GM23248 (cell line): ENCODE measurements at regions not wholly inside any gene's neighbourhood (a gene's known extent, or its start where the extent isn't known, plus 50 kb on each side); places are given as distances from the start of the nearest gene placed in this dataset.

ENCODE experiments used
- DNase-seq: peaks from one replicate; pipeline ENCODE4 v3.0.0-alpha.2; 2015
- H2AFZ ChIP-seq: fragments of 200-600 bp; sonication (generic); 2 replicates; pipeline ENCODE4 v1.6.1; 2016; ENCODE audit warnings: antibody characterized with exemption
- H3F3A ChIP-seq: fragments of 200-600 bp; sonication (generic); 2 replicates; pipeline ENCODE4 v1.6.1; 2016; ENCODE audit warnings: mild to moderate bottlenecking, antibody characterized with exemption, mixed run types; ENCODE audit not compliant: insufficient read depth
- H3K27ac ChIP-seq: fragments of 200-600 bp; sonication (generic); 2 replicates; pipeline ENCODE4 v1.5.1; 2016; ENCODE audit warnings: mild to moderate bottlenecking
- H3K27me3 ChIP-seq: fragments of 200-600 bp; sonication (generic); replicated peaks from 2 replicates; pipeline ENCODE4 v1.6.1; 2016; ENCODE audit warnings: mild to moderate bottlenecking; ENCODE audit not compliant: insufficient read depth
- H3K36me3 ChIP-seq: fragments of 200-600 bp; sonication (generic); 2 replicates; pipeline ENCODE4 v1.6.1; 2016; ENCODE audit warnings: low read depth, mild to moderate bottlenecking
- H3K4me1 ChIP-seq: fragments of 200-600 bp; sonication (generic); 2 replicates; pipeline ENCODE4 v1.6.1; 2016; ENCODE audit warnings: mild to moderate bottlenecking; ENCODE audit not compliant: insufficient read depth
- H3K4me2 ChIP-seq: fragments of 200-600 bp; sonication (generic); one replicate; pipeline ENCODE4 v1.6.1; 2016; ENCODE audit warnings: mild to moderate bottlenecking; ENCODE audit not compliant: unreplicated experiment
- H3K4me3 ChIP-seq: fragments of 200-600 bp; sonication (generic); 2 replicates; pipeline ENCODE4 v1.5.1; 2016; ENCODE audit warnings: mild to moderate bottlenecking
- H3K79me2 ChIP-seq: fragments of 200-600 bp; sonication (generic); 2 replicates; pipeline ENCODE4 v1.6.1; 2016; ENCODE audit warnings: mild to moderate bottlenecking; ENCODE audit not compliant: insufficient read depth
- H3K9ac ChIP-seq: fragments of 200-600 bp; sonication (generic); 2 replicates; pipeline ENCODE4 v1.6.1; 2016; ENCODE audit warnings: mild to moderate bottlenecking
- H3K9me2 ChIP-seq: fragments of 200-600 bp; sonication (generic); 2 replicates; pipeline ENCODE4 v1.6.1; 2016; ENCODE audit warnings: mixed run types, mild to moderate bottlenecking, moderate library complexity; ENCODE audit not compliant: insufficient read depth
- H3K9me3 ChIP-seq: fragments of 200-600 bp; sonication (generic); one replicate; pipeline ENCODE4 v1.6.1; 2017; ENCODE audit warnings: low read depth
- H4K20me1 ChIP-seq: fragments of 200-600 bp; sonication (generic); 2 replicates; pipeline ENCODE4 v1.6.0; 2016; ENCODE audit not compliant: insufficient read depth
- EZH2 ChIP-seq: fragments of 200-600 bp; sonication (generic); IDR thresholded peaks from 2 replicates; pipeline ENCODE4 v1.6.1; 2018; ENCODE audit warnings: antibody characterized with exemption, mild to moderate bottlenecking; ENCODE audit not compliant: insufficient read depth, poor library complexity, severe bottlenecking
- EZH2phosphoT487 ChIP-seq: fragments of 200-600 bp; sonication (generic); IDR thresholded peaks from 2 replicates; pipeline ENCODE4 v1.6.1; 2018; ENCODE audit warnings: antibody characterized with exemption, moderate library complexity, mild to moderate bottlenecking, low read depth; ENCODE audit not compliant: insufficient read depth
- WGBS, 2 experiments: methylation state at CpG; one replicate each; pipeline ENCODE4 v1.1.6; 2015 to 2017; ENCODE audit warnings: low lambda C conversion rate in 2 of 2, low coverage in 1 of 2; ENCODE audit errors: missing lambda C conversion rate in 2 of 2; 5-methylcytosine and 5-hydroxymethylcytosine counted together
- in situ Hi-C: fragments of 300-500 bp; cut with MboI; formaldehyde crosslinking; loops from 2 replicates; pipeline ENCODE4 v1.15.0; 2020

GRCh38 chr6:27575594-27576361 is 102.9 kb upstream of the ZNF184 start:
- H3K9me2 ChIP-seq = no peaks in the 10 kb centered on the region
- no peak overlapping the region for H3K9ac ChIP-seq
- no peaks in the 10 kb centered on the region for H3K9me3 ChIP-seq
- H4K20me1 ChIP-seq = no peaks in the 10 kb centered on the region
- no peak for TF ChIP-seq EZH2phosphoT487
- TF ChIP-seq EZH2 = no peak
- H3K27ac ChIP-seq = no peak overlapping the region
- no peak for DNase-seq
- in situ Hi-C loops = no loop called here
- H3K4me1 ChIP-seq = no peaks in the 10 kb centered on the region
- no peak overlapping the region for H2AFZ ChIP-seq
- no peak overlapping the region for H3K4me3 ChIP-seq
- H3K79me2 ChIP-seq = no peaks in the 10 kb centered on the region
- H3K36me3 ChIP-seq = no peaks in the 10 kb centered on the region
- 0 out of 2 replicates have a peak, but pooled peaks cover 7% of the 10 kb centered on the region for H3K27me3 ChIP-seq
- WGBS, 2 experiments = 36 to 43% methylated on average over 10 of the region's 10 CpGs
- no peaks in the 10 kb centered on the region for H3F3A ChIP-seq
- no peak overlapping the region for H3K4me2 ChIP-seq

DNA sequence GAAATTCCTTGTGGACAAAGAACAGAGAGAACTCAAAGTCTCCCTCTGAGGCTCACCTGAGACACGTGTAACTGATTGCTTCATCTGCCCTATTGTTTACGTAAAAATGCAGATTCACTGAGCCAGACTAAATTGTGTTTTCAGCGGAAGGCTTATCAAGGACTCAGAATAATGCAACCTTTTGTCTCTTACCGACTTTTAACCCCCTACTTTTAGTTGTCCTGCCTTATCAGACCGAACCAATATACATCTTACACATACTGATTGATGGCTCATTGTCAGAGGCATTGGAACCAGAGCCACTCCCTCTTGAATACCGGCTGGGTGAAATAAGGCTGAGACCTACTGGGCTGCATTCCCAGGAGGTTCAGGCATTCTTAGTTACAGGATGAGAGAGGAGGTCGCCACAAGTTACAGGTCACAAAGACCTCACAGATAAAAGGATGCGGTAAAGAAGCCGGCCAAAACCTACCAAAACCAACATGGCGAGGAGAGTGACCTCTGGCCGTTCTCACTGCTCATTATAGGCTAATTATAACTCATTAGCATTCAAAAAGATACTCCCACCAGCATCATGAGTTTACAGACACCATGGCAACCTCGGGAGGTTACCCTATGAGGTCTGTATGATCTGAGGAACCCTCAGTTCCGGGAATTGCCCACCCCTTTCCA is 95.5 kb upstream of the ZNF184 start:
- WGBS, 2 experiments = 26 to 29% methylated on average over 13 of the region's 13 CpGs
- H3K4me1 ChIP-seq = no peaks in the 10 kb centered on the region
- no peak overlapping the region for H3K27ac ChIP-seq
- H3K4me2 ChIP-seq = no peak overlapping the region
- no peak overlapping the region for H3K9ac ChIP-seq
- H4K20me1 ChIP-seq = no peaks in the 10 kb centered on the region
- TF ChIP-seq EZH2 = no peak
- TF ChIP-seq EZH2phosphoT487 = no peak
- no peaks in the 10 kb centered on the region for H3K36me3 ChIP-seq
- peaks cover 45% of the 10 kb centered on the region for H3K27me3 ChIP-seq
- H2AFZ ChIP-seq = no peak overlapping the region
- no peaks in the 10 kb centered on the region for H3K9me2 ChIP-seq
- DNase-seq = no peak
- in situ Hi-C loops = no loop called here
- H3F3A ChIP-seq = no peaks in the 10 kb centered on the region
- no peaks in the 10 kb centered on the region for H3K9me3 ChIP-seq
- H3K4me3 ChIP-seq = no peak overlapping the region
- no peaks in the 10 kb centered on the region for H3K79me2 ChIP-seq

DNA sequence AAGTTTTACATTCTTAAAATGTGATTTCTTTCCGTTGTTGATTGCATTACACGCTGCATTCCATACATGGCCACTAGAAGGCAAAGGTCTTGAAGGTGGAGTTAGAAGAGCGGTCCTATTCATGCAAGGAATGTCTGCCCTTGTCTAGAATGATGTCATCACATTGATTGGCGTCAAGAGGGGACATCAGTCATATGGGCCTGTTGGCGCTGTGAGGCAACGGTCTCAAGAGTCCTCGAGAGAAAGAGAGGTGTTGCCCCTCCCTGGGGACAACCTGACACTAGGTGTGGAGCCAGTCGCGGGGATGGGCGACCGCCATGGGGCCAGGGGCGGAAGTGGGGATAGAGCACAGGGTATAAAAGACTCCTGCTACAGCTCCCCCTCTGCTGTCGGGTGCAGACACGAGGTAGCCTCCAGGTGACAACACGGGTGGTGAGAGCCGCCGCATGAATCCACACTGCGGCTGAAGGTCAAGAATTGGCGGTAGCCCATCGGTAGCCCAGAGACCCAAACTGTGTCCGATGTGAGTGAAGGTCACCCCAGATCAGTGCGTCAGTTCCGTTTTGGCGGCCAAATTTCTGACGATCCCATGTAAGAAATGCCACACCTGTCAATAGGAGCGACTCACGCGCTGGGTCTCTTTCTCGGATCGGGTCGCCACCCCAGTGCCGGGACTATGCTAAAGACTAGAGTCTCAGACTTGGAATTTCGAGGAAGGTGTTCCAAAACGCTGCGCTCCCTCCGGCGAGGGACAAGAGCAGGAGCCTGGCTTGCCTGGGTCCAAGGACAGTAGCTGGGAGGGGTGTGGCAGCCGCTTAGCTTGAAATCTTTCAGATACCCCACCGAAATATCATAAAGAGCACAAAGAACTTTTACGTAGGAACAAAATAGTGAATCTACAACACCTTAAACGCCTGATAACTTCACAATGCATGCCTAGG is 93.2 kb upstream of the ZNF184 start:
- Histone ChIP-seq H3K27ac (no peak overlapping the region), H3K4me2 (no peak overlapping the region), H2AFZ (no peak overlapping the region), H3K9me3 (no peaks in the 10 kb centered on the region), H3K79me2 (no peaks in the 10 kb centered on the region), H3K4me3 (no peak overlapping the region), H4K20me1 (no peaks in the 10 kb centered on the region), H3K9ac (no peak overlapping the region), H3K4me1 (no peaks in the 10 kb centered on the region), H3K9me2 (no peaks in the 10 kb centered on the region), H3K36me3 (no peaks in the 10 kb centered on the region), H3K27me3 (peaks cover 64% of the 10 kb centered on the region), H3F3A (no peaks in the 10 kb centered on the region)
- WGBS, 2 experiments = 5 to 6% methylated on average over 34 to 41 of the region's 41 CpGs
- in situ Hi-C loops = no loop called here
- TF ChIP-seq EZH2 (no peak), EZH2phosphoT487 (no peak)
- no peak for DNase-seq

DNA sequence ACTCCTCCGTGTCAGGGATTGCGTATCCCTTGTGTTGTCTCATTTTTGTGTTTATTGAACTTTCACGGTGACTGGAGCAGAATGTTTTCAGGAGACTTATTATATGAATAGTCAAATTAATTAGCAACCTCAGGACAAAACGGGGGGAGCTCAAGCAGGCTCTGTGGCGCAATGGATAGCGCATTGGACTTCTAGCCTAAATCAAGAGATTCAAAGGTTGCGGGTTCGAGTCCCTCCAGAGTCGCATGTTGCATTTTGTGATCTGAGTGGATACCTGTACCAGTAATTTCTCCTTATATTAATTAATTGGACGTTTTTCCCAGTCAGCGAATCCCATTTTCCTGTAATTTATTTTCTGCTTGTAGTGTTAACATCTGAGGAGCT is 89.1 kb upstream of the ZNF184 start:
- Histone ChIP-seq H4K20me1 (no peaks in the 10 kb centered on the region), H3K36me3 (no peaks in the 10 kb centered on the region), H3K4me1 (no peaks in the 10 kb centered on the region), H3K9me3 (no peaks in the 10 kb centered on the region), H3K27me3 (peaks cover 89% of the 10 kb centered on the region), H3F3A (no peaks in the 10 kb centered on the region), H3K27ac (no peak overlapping the region), H3K4me2 (no peak overlapping the region), H3K4me3 (no peak overlapping the region), H3K79me2 (no peaks in the 10 kb centered on the region), H3K9me2 (no peaks in the 10 kb centered on the region), H2AFZ (no peak overlapping the region), H3K9ac (no peak overlapping the region)
- in situ Hi-C loops = no loop called here
- 26 to 27% methylated on average over 11 of the region's 11 CpGs for WGBS, 2 experiments
- no peak for DNase-seq
- TF ChIP-seq EZH2 (no peak), EZH2phosphoT487 (no peak)
